HEK293 (cell line): ENCODE measurements at regions not wholly inside any gene's neighbourhood (a gene's known extent, or its start where the extent isn't known, plus 50 kb on each side); places are given as distances from the start of the nearest gene placed in this dataset.

Experiments used
- CTCF ChIP-seq: fragments of 450-650 bp; formaldehyde crosslinking; IDR thresholded peaks from 2 replicates; pipeline ENCODE4 v1.5.1; 2016; ENCODE audit warnings: missing biosample characterization, missing genetic modification characterization
- GLIS1 ChIP-seq: fragments of 450-650 bp; formaldehyde crosslinking; IDR thresholded peaks from 2 replicates; pipeline ENCODE4 v1.5.1; 2016; ENCODE audit warnings: missing biosample characterization, missing genetic modification characterization
- PATZ1 ChIP-seq: fragments of 450-650 bp; formaldehyde crosslinking; IDR thresholded peaks from 2 replicates; pipeline ENCODE4 v1.5.1; 2016; ENCODE audit warnings: missing biosample characterization, missing genetic modification characterization
- TRIM28 ChIP-seq: IDR thresholded peaks from 2 replicates; pipeline ENCODE4 v1.6.1; 2011; ENCODE audit warnings: low read length, control low read depth, borderline replicate concordance
- ZBTB20 ChIP-seq: fragments of 450-650 bp; formaldehyde crosslinking; IDR thresholded peaks from 2 replicates; pipeline ENCODE4 v1.5.1; 2016; ENCODE audit warnings: missing biosample characterization, missing genetic modification characterization
- ZBTB7A ChIP-seq: fragments of 450-650 bp; formaldehyde crosslinking; IDR thresholded peaks from 2 replicates; pipeline ENCODE4 v1.5.1; 2016; ENCODE audit warnings: low read depth, missing biosample characterization, missing genetic modification characterization
- ZNF202 ChIP-seq: fragments of 450-650 bp; formaldehyde crosslinking; IDR thresholded peaks from 2 replicates; pipeline ENCODE4 v1.5.1; 2016; ENCODE audit warnings: missing biosample characterization, missing genetic modification characterization, borderline replicate concordance
- ZNF23 ChIP-seq: fragments of 450-650 bp; formaldehyde crosslinking; IDR thresholded peaks from 2 replicates; pipeline ENCODE4 v1.5.1; 2016; ENCODE audit warnings: missing biosample characterization, missing genetic modification characterization, borderline replicate concordance
- ZNF398 ChIP-seq: fragments of 450-650 bp; formaldehyde crosslinking; IDR thresholded peaks from 2 replicates; pipeline ENCODE4 v1.5.1; 2017; ENCODE audit warnings: missing biosample characterization, missing genetic modification characterization
- ZNF513 ChIP-seq: fragments of 450-650 bp; IDR thresholded peaks from 2 replicates; pipeline ENCODE4 v1.5.1; 2018; ENCODE audit warnings: missing biosample characterization, missing genetic modification characterization
- ZNF776 ChIP-seq: fragments of 450-650 bp; formaldehyde crosslinking; IDR thresholded peaks from 2 replicates; pipeline ENCODE4 v1.5.0; 2017; ENCODE audit warnings: missing biosample characterization, missing genetic modification characterization, borderline replicate concordance

- TF ChIP-seq CTCF (tag by site-specific recombination) (no peak), ZNF398 (no peak), PATZ1 (tag by site-specific recombination) (no peak), TRIM28 (no peak), GLIS1 (tag by site-specific recombination) (no peak), ZNF202 (tag by site-specific recombination) (no peak), ZNF776 (tag by site-specific recombination) (no peak), ZNF513 (no peak), ZNF23 (tag by site-specific recombination) (no peak), ZBTB7A (tag by site-specific recombination) (no peak), ZBTB20 (tag by site-specific recombination) (no peak)
These were observed 173.6 kb downstream of the RCHY1 start for GRCh38 chr4:75340561-75340960.
